ENCODE measurements at regions not wholly inside any gene's neighbourhood (a gene's known extent, or its start where the extent isn't known, plus 50 kb on each side); places are given as distances from the start of the nearest gene placed in this dataset.

DNA sequence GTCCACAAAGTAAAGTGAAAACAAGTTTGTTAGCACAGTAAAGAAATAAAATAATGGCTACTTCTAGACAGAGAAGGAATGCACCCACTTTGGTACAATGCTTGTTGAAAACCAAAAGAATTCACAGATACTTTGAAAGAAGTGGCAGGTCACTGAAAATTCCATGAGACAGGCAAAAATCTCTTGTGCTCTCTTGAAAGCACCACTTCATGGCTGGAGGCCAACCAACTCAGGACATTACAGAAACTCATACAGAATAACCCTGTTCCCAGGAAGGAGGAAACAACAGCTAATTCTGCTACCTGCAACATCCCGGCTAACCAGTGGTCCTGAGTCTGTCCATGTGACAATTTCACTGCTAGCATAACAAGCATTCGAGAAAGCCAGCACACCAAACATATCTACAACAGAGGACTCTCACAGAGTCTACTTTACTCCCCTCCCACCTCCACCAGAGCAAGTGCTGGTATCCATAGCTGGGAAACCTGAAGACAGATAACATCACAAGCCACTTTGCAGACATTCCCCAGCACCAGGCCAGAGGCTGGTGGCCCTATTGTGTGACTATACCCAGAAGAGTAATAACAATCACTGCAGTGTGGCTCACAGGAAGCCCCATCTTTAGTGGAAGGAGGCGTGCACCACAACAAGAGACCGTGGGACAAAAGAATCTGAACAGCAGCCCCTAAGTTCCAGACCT is 255.3 kb upstream of the SLITRK3 start:
- TF ChIP-seq POLR2A (IDR thresholded peaks at IDR 0.05): no peak
- TF ChIP-seq, protein P1, sequence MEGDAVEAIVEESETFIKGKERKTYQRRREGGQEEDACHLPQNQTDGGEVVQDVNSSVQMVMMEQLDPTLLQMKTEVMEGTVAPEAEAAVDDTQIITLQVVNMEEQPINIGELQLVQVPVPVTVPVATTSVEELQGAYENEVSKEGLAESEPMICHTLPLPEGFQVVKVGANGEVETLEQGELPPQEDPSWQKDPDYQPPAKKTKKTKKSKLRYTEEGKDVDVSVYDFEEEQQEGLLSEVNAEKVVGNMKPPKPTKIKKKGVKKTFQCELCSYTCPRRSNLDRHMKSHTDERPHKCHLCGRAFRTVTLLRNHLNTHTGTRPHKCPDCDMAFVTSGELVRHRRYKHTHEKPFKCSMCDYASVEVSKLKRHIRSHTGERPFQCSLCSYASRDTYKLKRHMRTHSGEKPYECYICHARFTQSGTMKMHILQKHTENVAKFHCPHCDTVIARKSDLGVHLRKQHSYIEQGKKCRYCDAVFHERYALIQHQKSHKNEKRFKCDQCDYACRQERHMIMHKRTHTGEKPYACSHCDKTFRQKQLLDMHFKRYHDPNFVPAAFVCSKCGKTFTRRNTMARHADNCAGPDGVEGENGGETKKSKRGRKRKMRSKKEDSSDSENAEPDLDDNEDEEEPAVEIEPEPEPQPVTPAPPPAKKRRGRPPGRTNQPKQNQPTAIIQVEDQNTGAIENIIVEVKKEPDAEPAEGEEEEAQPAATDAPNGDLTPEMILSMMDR (IDR thresholded peaks at IDR 0.05): no peak
